ENCODE measurements at regions not wholly inside any gene's neighbourhood (a gene's known extent, or its start where the extent isn't known, plus 50 kb on each side); places are given as distances from the start of the nearest gene placed in this dataset.

- TF ChIP-seq REST (IDR thresholded peaks at IDR 0.05; ENCODE audit: unreplicated experiment), result no peak
- TF ChIP-seq ZNF331 (CRISPR knock-in tag; IDR thresholded peaks at IDR 0.05; ENCODE audit: low read depth), result no peak
- no peak for TF ChIP-seq POLR2AphosphoS5 (IDR thresholded peaks at IDR 0.05; ENCODE audit: low read depth)
- TF ChIP-seq EZH2phosphoT487 (IDR thresholded peaks at IDR 0.05; ENCODE audit: unreplicated experiment), result no peak
- TF ChIP-seq CTCF (conservative IDR thresholded peaks at IDR 0.05; ENCODE audit: low read depth in 2 of 2), result no peak
Measured at GRCh38 chr9:103126494-103126893, 131.4 kb downstream of the CYLC2 start (continued).

- peaks cover 62% of the 10 kb centered on the region for H3K9me3 Mint-ChIP-seq
- no peaks in the 10 kb centered on the region for H3K4me1 ChIP-seq (ENCODE audit: insufficient read depth)
- no peak overlapping the region for H3K27ac ChIP-seq (ENCODE audit: low read depth)
- no peaks in the 10 kb centered on the region for H3K27me3 ChIP-seq (ENCODE audit: insufficient read depth)
- TF ChIP-seq CREB1 (CRISPR knock-in tag; IDR thresholded peaks at IDR 0.05; ENCODE audit: low read depth), result no peak
- no peaks in the 10 kb centered on the region for H3K79me2 ChIP-seq (replicated peaks; ENCODE audit: insufficient read depth)
- H3K4me3 Mint-ChIP-seq, result no peak overlapping the region
- ATAC-seq, result no peak
- H3K27me3 Mint-ChIP-seq (ENCODE audit: insufficient read depth, low read depth, poor library complexity), result no peaks in the 10 kb centered on the region
- H3K4me2 ChIP-seq, result no peak overlapping the region
- H3K27ac Mint-ChIP-seq, result no peak overlapping the region
- H3K4me1 Mint-ChIP-seq, result no peaks in the 10 kb centered on the region
- H3K36me3 ChIP-seq (ENCODE audit: insufficient read depth), result no peaks in the 10 kb centered on the region; the same call in 1 of the 2 replicates
- no peaks in the 10 kb centered on the region for H3F3A ChIP-seq (replicated peaks; ENCODE audit: low read depth)
- H2AFZ ChIP-seq, result no peak overlapping the region
- no peak for DNase-seq (ENCODE audit: low spot score)
- H3K36me3 Mint-ChIP-seq (ENCODE audit: low read depth), result peaks cover 6% of the 10 kb centered on the region; the same call in 2 of the 3 replicates
- no peak overlapping the region for H3K4me3 ChIP-seq
- H4K20me1 ChIP-seq (replicated peaks; ENCODE audit: insufficient read depth), result no peaks in the 10 kb centered on the region
- H3K9me2 ChIP-seq (ENCODE audit: insufficient read depth), result no peaks in the 10 kb centered on the region
Measured at GRCh38 chr9:103139891-103140290, 144.8 kb downstream of the CYLC2 start.

- Mint-ChIP-seq H3K9me3 (peaks cover 98% of the 10 kb centered on the region), H3K27ac (no peak overlapping the region), H3K36me3 (ENCODE audit: low read depth) (peaks cover 37% of the 10 kb centered on the region), H3K4me1 (no peaks in the 10 kb centered on the region), H3K27me3 (ENCODE audit: insufficient read depth, low read depth, poor library complexity) (peaks cover 2% of the 10 kb centered on the region), H3K4me3 (no peak overlapping the region)
- ATAC-seq (no peak), DNase-seq (ENCODE audit: low spot score) (no peak)
- H3K27ac ChIP-seq (ENCODE audit: low read depth), result no peak overlapping the region
- no peak overlapping the region for H3K4me3 ChIP-seq
- peaks cover 15% of the 10 kb centered on the region; the same call in 1 of the 2 replicates for H3K36me3 ChIP-seq (ENCODE audit: insufficient read depth)
- no peak for TF ChIP-seq EZH2phosphoT487 (IDR thresholded peaks at IDR 0.05; ENCODE audit: unreplicated experiment)
- TF ChIP-seq CTCF (conservative IDR thresholded peaks at IDR 0.05; ENCODE audit: low read depth in 2 of 2), result 0 out of 4 replicates have a peak, but pooled peaks of 1 of the 2 experiments have one; percentile 10
- no peaks in the 10 kb centered on the region for H3K79me2 ChIP-seq (replicated peaks; ENCODE audit: insufficient read depth)
- H3K27me3 ChIP-seq (ENCODE audit: insufficient read depth), result no peaks in the 10 kb centered on the region
- H3F3A ChIP-seq (replicated peaks; ENCODE audit: low read depth), result no peaks in the 10 kb centered on the region
- H3K4me2 ChIP-seq, result no peak overlapping the region
- H3K4me1 ChIP-seq (ENCODE audit: insufficient read depth), result no peaks in the 10 kb centered on the region
- no peaks in the 10 kb centered on the region for H3K9me2 ChIP-seq (ENCODE audit: insufficient read depth)
- H4K20me1 ChIP-seq (replicated peaks; ENCODE audit: insufficient read depth), result no peaks in the 10 kb centered on the region
- no peak overlapping the region for H2AFZ ChIP-seq
Measured at GRCh38 chr9:103152473-103152872, 157.3 kb downstream of the CYLC2 start.
